ENCODE measurements at regions not wholly inside any gene's neighbourhood (a gene's known extent, or its start where the extent isn't known, plus 50 kb on each side); places are given as distances from the start of the nearest gene placed in this dataset.
A peak's percentile ranks its signal among the peaks of the same experiment; 100 is the strongest.

GRCh38 chr5:8826508-8826907 is 719.4 kb downstream of the SEMA5A start:
- ChIA-PET POLR2A (ENCODE audit: low non-redundant PET) (interaction anchor here (0.6 kb wide), 1 partner anchor 1489 kb away, joined by 3 read pairs; no protein-coding TSS in a partner anchor), CTCF (interaction anchor here (0.6 kb wide), 2 partner anchors 26 to 1990 kb away, joined by 3 to 4 read pairs; no protein-coding TSS in a partner anchor)
- DNase-seq (ENCODE audit: low spot score), result no peak
- peak overlapping the region; percentile 88 for H3K27ac ChIP-seq
- no peak for TF ChIP-seq CTCF (conservative IDR thresholded peaks at IDR 0.05; ENCODE audit: low read depth)

GRCh38 chr5:8827696-8828095 is 718.2 kb downstream of the SEMA5A start:
- POLR2A ChIA-PET (ENCODE audit: low non-redundant PET), result no interaction called here
- CTCF ChIA-PET, result no interaction called here
- no peak for TF ChIP-seq CTCF (conservative IDR thresholded peaks at IDR 0.05; ENCODE audit: low read depth)
- no peak for DNase-seq (ENCODE audit: low spot score)
- H3K27ac ChIP-seq, result peak overlapping the region; percentile 84; the same call in 1 of the 2 replicates

- POLR2A ChIA-PET (ENCODE audit: low non-redundant PET), result no interaction called here
- peak overlapping the region; percentile 84 for H3K27ac ChIP-seq
- no peak for DNase-seq (ENCODE audit: low spot score)
- no peak for TF ChIP-seq CTCF (conservative IDR thresholded peaks at IDR 0.05; ENCODE audit: low read depth)
- CTCF ChIA-PET, result interaction anchor here (0.5 kb wide), 1 partner anchor 54 kb away, joined by 6 read pairs; no protein-coding TSS in a partner anchor
Observed at GRCh38 chr5:8828596-8829322, 717.1 kb downstream of the SEMA5A start.

GRCh38 chr5:8829323-8830029 is 716.4 kb downstream of the SEMA5A start:
- peak overlapping the region; percentile 84 for H3K27ac ChIP-seq
- DNase-seq (ENCODE audit: low spot score), result peak; percentile 95
- ChIA-PET POLR2A (ENCODE audit: low non-redundant PET) (interaction anchor here (0.5 kb wide), 1 partner anchor 1075 kb away, joined by 4 read pairs; no protein-coding TSS in a partner anchor), CTCF (interaction anchor here (0.5 to 0.6 kb wide), 2 partner anchors 9 to 54 kb away, joined by 3 to 6 read pairs; no protein-coding TSS in a partner anchor)
- TF ChIP-seq CTCF (conservative IDR thresholded peaks at IDR 0.05; ENCODE audit: low read depth), result no peak

- no peak for TF ChIP-seq CTCF (conservative IDR thresholded peaks at IDR 0.05; ENCODE audit: low read depth)
- no peak for DNase-seq (ENCODE audit: low spot score)
- CTCF ChIA-PET, result interaction anchor here (0.6 to 0.7 kb wide), 2 partner anchors 9 to 13 kb away, joined by 3 to 5 read pairs; no protein-coding TSS in a partner anchor
- H3K27ac ChIP-seq, result no peak overlapping the region
- POLR2A ChIA-PET (ENCODE audit: low non-redundant PET), result no interaction called here
Observed at GRCh38 chr5:8831251-8831650, 714.6 kb downstream of the SEMA5A start.

GRCh38 chr5:8831854-8832253 is 714.0 kb downstream of the SEMA5A start:
- no peak for DNase-seq (ENCODE audit: low spot score)
- no peak overlapping the region for H3K27ac ChIP-seq
- TF ChIP-seq CTCF (conservative IDR thresholded peaks at IDR 0.05; ENCODE audit: low read depth), result no peak
- POLR2A ChIA-PET (ENCODE audit: low non-redundant PET), result no interaction called here
- CTCF ChIA-PET, result interaction anchor here (0.6 to 0.7 kb wide), 2 partner anchors 9 to 12 kb away, joined by 3 to 5 read pairs; no protein-coding TSS in a partner anchor
